ENCODE measurements at regions not wholly inside any gene's neighbourhood (a gene's known extent, or its start where the extent isn't known, plus 50 kb on each side); places are given as distances from the start of the nearest gene placed in this dataset.

DNA sequence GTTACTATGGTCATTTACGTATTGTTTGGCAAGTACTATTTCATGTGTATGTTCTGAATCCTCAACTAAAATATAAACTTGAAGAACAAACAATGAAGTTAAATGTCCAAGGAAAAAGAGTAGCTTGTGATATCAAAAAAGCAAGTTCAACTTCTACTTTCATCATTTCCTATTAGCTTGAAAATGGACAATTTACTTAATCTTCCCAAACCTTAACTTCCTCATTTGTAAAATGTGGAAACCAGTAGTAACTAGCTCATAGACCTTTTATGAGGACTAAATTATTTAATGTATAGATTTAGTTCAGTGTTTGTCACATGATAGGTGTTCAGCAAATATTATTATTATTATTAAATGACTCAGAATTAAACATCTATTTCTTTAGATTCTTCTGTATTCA, 276.8 kb upstream of the TET2 start:
- intact Hi-C loops (cut with DNase I), result no loop called here
- ATAC-seq (no peak), DNase-seq (ENCODE audit: missing footprints) (no peak)

DNA sequence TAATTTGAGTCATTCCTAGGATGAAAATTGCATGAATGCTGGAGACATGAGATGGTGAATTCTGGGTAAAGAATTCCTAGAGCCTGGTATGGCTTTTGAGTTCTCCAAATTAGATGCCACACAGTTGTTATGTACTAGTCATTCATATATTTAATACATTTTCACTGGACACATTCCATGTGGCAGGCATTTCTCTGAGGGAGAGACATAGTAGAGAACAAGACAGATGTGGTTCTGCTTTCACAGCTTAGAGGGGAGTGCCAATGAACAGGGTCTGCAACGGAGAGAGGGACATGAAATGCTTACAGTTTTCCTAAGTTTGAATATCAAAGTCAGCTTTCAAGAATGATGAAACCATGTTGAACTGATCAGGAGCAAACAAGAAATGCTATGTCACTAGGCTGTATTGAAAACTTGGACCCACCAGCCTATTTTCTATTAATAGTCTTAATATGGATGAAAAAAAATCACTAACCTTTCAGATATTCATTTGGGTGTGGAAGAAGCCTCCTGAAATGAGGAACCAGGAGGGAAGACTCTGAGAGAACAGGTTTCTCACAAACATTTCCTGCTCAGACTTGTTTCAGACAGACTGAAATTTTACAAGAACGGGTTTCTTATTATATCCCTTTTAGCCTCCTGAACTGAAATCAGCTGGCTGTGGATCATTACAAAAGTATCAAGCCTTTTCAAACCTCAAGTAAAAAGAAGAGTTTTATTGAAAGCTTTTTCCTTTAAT, 276.0 kb upstream of the TET2 start:
- DNase-seq (ENCODE audit: missing footprints) (no peak), ATAC-seq (no peak)
- intact Hi-C loops (cut with DNase I), result no loop called here

DNA sequence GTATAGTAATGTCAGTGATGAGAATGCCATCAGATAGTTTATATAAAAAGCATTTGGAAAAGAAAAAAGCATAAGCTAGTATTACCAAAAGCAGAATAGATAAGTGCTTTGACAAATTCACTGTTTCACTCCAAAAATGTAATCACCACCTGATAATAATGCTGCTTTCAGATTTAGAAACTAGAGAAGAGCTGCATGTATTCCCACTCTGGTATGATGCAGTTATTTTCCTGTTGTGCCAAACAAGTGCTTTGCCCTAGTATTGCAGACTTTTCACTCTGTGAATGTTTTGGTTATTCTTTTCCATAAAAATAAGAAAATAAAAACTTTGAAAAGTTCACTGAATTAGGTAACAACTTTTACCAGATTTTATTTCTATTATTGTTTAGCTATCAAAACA, 267.7 kb upstream of the TET2 start:
- intact Hi-C loops (cut with DNase I), result no loop called here
- no peak for ATAC-seq
- DNase-seq (ENCODE audit: missing footprints), result no peak

DNA sequence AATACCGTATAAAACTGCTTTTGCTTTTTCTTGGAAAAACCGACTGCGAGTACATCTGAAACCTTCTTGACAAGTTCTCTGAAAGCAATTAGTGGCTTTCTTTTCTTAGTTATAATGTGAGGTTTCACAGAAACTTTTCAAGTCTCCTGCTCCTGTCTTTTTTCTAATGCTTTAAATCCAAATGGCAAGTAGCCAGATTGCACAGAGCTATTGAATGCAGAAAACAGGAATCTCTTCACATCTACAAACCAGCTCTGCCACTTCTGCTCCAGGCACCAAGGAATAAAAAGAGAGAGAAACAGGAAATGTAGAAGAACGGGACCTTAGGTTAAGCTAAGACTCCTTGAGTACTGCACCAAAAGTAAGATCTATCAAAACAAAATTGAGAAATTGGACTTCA, 267.3 kb upstream of the TET2 start:
- intact Hi-C loops (cut with DNase I), result no loop called here
- no peak for ATAC-seq
- no peak for DNase-seq (ENCODE audit: missing footprints)

DNA sequence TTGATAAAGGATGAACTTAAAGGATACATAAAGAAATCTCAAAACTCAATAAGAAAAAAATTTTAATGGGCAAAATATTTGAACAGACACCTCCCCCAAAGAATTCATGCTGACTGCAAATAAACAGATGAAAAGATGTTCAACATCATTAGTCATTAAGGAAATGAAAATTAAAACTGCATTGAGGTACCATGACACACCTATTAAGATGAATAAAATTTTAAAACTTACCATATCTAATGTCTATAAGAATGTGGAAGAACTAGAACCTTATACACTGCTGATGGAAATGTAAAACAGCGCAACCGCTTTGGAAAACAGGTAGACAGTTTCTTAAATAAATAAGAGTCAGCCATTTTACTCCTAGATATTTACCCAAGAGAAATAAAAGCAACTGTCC, 266.8 kb upstream of the TET2 start:
- ATAC-seq (no peak), DNase-seq (ENCODE audit: missing footprints) (no peak)
- intact Hi-C loops (cut with DNase I), result no loop called here

DNA sequence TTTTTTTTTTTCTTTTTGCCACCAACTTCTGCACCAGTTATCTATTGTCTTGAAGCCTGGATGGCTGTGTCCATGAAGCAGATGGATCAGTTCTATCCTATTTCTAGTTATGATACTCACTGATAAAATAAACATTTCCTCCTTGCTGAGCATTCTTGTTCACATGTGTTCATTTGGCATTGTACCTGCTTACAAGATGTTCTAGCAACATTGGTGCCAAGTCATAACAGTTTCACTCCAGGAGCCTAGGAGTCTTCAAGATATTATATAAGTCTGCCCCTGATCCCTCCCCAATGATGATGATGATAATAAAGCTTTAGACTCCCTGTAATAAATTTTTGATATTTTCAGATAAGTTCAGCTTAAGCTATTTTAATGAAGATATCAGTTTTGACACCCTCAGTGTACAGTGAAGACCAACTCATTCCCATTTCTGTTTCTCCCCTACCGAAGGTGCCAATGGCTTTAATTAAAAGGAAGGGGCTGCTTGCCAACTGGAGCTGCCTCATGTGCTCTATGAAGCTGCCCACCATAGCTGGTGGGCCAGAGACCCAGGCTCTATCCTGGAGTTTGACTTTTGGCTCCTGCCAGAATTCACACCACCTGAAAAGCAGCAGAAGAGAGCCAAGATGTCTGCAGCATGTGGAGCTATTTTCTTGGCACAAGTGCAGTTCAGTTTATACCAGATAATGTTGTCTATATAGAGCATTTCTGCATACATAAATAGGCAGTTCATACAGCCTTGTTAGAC, 265.4 kb upstream of the TET2 start:
- DNase-seq (ENCODE audit: missing footprints) (no peak), ATAC-seq (no peak)
- intact Hi-C loops (cut with DNase I), result no loop called here

DNA sequence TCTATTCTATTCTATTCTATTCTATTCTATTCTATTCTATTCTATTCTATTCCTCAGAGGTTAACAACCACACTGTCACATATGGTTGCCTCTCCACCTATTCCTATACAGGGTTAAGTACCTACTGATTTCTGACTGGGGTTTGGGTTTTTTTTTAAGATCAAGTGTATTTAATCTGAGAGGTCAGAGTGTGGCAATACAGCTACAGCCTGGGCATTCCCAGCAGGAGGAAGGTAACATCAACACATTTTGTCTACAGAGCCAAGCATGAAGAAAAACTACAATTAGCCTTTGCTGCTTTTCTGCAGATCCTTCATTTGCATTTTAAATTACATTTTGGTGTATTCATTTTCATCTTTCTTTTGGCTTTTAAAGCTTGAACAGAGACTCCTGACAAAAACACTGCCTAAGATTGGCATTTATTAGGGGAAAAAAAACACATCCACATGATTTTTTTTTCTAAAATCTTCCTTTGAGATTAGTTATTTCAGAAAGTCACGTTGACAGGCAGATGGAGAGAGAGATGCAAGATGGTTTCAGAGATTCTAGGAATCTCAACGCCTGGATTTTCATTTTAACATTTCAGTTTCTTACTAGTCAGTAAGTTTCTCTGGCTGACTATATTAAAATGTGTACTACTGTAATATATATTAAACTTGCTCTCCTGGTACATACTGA, 255.9 kb upstream of the TET2 start:
- DNase-seq (ENCODE audit: missing footprints) (no peak), ATAC-seq (no peak)
- intact Hi-C loops (cut with DNase I), result no loop called here

DNA sequence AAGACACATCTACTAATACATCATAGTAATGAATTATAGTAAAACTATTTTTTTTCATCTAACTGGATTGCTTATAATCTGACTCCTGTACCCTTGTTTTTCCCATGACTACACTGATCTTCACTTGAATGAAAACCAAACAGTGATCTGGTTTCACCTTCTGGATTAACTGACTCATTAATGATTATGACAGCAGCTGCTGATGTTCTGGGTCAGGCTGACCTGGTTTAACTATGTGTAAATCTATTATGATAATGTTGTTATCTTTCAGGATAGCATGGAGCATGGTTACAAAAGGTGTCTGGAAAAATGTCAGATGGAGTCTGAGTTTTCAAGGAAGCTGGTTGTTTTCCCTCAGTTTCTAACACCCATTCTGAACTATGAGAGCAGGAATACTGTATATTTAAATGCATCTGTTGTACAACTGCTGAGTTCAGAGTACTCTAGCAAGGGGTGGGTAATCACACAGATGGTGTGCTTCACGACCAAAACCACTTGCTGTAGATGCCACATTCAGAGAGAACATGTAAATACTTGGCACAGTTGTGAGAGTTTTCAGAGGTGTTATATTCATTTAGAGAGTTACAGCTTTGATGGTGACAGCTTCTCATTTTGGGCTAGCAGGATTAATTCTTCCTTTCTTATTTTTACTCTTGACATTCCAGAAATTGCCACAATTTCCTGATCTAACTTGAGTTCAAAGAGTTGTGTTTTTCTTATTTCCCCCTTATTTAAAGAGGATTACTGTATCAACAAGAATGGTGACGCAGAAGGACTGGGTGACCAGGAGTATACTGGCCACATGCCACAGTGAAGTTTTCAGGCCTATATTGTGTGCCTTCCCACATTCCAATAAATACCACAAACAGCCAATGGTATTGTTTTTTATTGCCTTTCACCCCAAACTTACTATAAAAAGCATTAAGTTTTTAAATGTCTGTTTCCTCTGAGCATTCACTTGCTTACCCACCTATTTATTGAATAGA, 249.7 kb upstream of the TET2 start:
- intact Hi-C loops (cut with DNase I), result no loop called here
- ATAC-seq (no peak), DNase-seq (ENCODE audit: missing footprints) (no peak)

DNA sequence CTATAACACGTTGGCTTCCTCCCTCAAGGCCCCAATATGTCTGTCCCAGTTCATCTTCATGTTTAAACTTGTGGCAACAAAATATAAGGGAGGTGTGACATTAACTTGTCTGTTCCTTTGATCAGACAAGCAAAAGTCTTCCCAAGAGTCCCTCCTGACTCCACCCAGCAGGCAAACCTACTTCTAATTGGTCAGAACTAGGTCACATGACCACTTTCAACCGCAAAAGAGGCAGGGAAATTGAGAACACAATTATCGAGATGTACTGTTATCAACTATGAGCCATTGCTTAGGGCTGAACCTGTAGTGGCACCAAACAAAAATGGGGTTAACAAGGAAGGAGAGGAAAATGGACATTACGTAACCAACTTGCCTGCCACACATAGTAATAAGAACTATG, 246.8 kb upstream of the TET2 start:
- intact Hi-C loops (cut with DNase I), result no loop called here
- ATAC-seq (no peak), DNase-seq (ENCODE audit: missing footprints) (no peak)

DNA sequence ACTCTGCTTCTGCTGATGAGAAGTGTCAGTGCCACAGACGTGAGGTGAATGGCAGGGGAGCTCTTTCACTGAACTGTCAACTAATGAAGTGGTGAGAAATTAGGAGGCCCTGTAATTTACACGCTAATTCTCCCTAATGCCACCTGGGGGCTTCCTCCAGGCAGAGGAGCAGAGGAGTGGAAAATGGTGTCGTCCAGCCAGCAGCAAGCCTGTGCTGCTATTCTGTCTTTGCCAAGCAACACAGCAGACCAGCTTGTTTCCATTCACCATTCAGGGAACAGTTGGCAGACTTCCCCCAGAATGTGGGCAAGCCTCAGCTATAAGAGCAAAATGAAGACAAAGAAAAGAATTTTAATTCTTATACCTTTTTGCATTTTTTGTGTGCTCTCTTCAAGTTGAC, 245.2 kb upstream of the TET2 start:
- DNase-seq (ENCODE audit: missing footprints) (no peak), ATAC-seq (no peak)
- intact Hi-C loops (cut with DNase I), result no loop called here

DNA sequence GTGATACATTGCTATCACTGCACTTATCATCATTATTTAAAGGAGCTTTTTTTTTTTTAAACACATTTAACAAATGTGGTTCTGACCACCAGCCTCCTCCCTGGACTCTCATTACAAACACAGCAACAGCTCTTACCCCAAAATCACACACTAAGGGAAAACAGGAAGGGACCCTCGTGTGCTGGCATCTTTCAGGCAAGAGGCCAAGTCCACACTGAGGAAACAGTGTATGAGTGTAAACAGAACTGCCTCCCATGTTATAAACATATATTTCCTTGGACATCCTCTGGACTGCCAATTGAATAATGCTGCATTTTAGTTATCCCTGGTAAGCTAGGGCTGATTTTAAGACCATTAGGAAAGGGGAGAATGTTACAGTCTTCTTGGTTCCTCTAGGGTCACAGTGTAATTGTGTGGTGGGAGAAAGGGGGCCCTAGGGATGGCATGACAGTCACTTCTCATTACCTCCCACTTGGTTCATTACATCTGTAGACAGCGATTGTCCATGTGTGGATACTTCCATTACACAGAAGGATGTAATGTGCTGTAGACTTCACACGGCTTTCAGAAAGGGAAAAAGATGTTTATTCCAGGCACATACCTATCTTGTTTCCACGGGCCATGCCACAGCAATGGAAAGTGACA, 244.6 kb upstream of the TET2 start:
- ATAC-seq (no peak), DNase-seq (ENCODE audit: missing footprints) (no peak)
- intact Hi-C loops (cut with DNase I), result no loop called here

DNA sequence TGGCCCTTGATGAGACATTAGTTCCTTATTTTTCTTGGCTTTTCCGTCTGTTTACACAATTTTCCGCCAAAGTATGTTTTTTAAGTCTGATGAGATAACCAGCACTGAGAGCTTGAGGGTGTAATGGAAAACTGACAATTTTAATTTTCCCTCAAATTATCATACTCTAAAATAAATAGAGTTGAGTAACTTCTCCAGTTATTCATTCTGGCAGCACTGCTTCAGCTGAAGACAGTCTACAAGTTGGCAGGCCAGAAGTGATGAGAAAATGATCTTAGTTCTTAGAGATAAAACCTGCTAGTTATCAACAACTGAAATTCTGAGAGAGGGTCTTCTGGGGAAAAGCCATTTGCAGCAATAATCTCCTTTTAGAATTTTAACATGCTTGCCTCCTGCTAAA, 241.6 kb upstream of the TET2 start:
- ATAC-seq (no peak), DNase-seq (ENCODE audit: missing footprints) (no peak)
- intact Hi-C loops (cut with DNase I), result no loop called here

DNA sequence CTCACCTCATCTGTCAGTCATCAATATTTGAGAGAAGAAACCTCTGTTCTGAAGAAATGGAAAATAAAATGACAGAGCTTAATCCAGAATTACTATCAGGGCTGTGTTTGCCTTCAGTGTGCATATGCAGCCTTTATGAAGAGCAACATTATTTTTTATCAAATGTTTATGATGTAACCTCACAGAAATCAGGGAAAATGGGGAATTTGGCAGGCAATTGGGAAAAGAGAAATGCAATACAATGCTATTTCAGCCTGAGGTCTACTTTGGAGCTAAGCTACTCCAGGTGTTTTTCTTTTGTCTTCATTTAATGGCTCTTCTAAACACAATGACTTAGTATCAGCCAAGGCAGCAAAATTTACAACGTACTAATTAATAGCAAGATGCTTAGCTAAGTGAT, 241.1 kb upstream of the TET2 start:
- intact Hi-C loops (cut with DNase I), result no loop called here
- ATAC-seq (no peak), DNase-seq (ENCODE audit: missing footprints) (no peak)

DNA sequence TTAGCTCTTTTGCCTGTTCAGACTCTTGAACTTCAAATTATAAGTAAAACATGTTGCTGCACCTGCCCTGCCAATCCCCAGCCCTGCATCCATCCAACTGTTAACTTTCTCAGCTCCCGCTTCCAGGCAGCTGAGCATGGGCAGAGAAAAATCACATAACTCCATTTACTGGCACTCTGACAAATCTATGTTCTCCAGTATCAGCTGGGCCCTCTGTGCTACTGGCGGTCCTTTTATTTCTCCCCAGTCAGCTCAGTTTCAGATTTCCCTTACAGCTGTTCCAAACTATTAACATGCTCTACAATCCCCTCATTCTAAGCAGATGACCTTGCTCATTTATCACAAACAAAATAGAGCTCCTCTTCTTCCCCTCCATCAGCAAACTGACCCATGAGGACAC, 240.4 kb upstream of the TET2 start:
- no peak for DNase-seq (ENCODE audit: missing footprints)
- intact Hi-C loops (cut with DNase I), result no loop called here
- ATAC-seq, result no peak

DNA sequence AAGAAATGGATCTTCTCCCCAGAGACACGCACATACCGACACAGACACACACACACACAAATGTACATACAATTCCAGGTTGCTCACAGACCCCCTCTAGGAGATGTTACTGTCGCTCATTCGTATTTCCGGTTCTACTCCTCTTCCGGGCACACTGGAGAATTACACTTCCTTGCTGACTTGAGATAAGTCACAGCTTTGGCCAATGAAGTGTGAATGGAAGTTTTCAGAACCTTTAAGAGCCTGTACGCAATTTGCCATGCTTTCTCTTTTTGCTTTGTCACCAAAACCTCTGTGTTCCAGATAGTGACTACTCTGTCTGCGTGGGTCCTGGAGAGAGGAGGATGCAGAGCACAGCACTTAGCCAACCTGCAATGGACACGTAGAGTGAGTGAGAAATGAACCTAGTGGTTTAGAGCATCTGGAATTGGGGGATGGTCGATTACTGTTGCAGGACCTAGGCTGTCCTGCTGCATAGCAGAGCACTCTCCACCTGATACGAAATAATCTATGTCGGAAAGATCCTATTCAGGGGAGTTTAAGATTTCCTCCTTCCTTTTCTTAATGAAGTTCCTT, 239.5 kb upstream of the TET2 start:
- no peak for DNase-seq (ENCODE audit: missing footprints)
- intact Hi-C loops (cut with DNase I), result no loop called here
- no peak for ATAC-seq

DNA sequence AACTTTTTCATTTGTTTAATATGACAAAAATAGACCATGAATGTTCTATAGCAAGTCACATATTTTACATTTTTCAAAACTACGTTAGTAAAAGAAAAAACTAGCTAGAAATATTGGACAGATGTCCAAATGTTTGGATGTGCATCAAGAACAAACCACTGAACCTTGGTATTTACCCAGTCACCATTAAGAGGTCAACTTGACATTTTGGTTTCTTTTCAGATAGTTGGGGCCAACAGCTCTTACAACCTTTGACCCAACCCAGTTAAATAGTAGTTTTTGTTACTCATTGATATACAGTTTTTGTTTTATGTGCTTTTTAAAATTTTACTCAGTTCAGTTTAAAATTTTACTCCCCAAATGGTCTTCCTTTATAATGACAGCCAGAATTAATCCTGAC, 238.7 kb upstream of the TET2 start:
- ATAC-seq (no peak), DNase-seq (ENCODE audit: missing footprints) (no peak)
- intact Hi-C loops (cut with DNase I), result no loop called here

DNA sequence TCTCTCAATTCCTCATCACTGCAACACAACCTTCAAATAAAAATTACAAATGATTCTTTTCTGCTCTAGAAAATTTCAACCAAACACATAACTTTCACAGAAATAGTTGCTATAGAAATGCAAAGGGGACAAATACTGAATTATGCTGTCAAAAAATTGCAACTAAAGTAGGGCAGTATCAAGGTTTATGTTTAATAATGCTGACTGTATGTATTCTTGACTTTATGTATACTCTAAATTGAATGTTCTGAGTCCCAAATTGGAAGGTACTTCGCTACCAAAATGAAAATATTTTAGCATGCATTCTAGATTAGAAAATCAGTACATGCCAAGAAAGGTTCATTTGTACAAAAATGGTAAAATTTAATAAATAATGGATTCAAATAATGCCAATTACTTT, 237.3 kb upstream of the TET2 start:
- DNase-seq (ENCODE audit: missing footprints) (no peak), ATAC-seq (no peak)
- intact Hi-C loops (cut with DNase I), result no loop called here

DNA sequence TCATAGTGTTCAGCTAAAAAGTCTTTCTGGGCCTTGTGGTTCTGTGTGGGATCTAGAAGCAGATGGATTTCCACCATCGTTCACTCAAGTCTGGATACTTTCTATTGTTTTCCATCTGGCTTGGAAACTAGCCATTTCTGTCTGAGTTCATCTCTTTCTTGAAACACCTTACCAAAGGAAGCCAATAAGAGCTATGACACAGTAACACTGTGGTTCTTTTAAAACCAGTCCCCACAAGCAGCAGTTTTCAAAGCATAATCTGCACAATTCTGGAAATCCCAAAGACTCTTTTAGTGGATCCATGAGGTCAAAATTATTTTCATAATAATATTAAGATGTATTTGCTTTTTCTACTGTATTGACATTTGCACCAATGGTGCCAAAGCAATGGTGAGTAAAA, 234.2 kb upstream of the TET2 start:
- intact Hi-C loops (cut with DNase I), result no loop called here
- DNase-seq (ENCODE audit: missing footprints), result no peak
- ATAC-seq, result no peak
